GM19467 (cell line): ENCODE measurements at regions not wholly inside any gene's neighbourhood (a gene's known extent, or its start where the extent isn't known, plus 50 kb on each side); places are given as distances from the start of the nearest gene placed in this dataset.
"Not testable (repeated sequence)": the region's sequence is repeated elsewhere in the genome, so short reads cannot be mapped to it uniquely, and the experiment has no call there.

Experiments used
- ATAC-seq: cut with Tn5 transposase; IDR thresholded peaks from one replicate; pipeline ENCODE4 v1.9.1; 2021; ENCODE audit warnings: mild to moderate bottlenecking, moderate library complexity; ENCODE audit not compliant: unreplicated experiment

- not testable (repeated sequence) for ATAC-seq
Measured at GRCh38 chr11:116667318-116667717, 105.5 kb downstream of the BUD13 start.

GRCh38 chr11:116666673-116667249, 106.0 kb downstream of the BUD13 start:
- ATAC-seq, result not testable (repeated sequence)

- no peak for ATAC-seq
Measured at GRCh38 chr11:116665523-116665922, 107.3 kb downstream of the BUD13 start.

GRCh38 chr11:116661056-116661455, 111.7 kb downstream of the BUD13 start:
- ATAC-seq, result no peak

GRCh38 chr11:116660011-116660410, 112.8 kb downstream of the BUD13 start:
- no peak for ATAC-seq

- no peak for ATAC-seq
Measured at GRCh38 chr11:116658876-116659535, 113.8 kb downstream of the BUD13 start.

GRCh38 chr11:116657842-116658825, 114.7 kb downstream of the BUD13 start:
- ATAC-seq, result no peak

GRCh38 chr11:116656011-116656410, 116.8 kb downstream of the BUD13 start:
- ATAC-seq, result no peak

GRCh38 chr11:116654526-116654925, 118.3 kb downstream of the BUD13 start:
- no peak for ATAC-seq

GRCh38 chr11:116653206-116653605, 119.6 kb downstream of the BUD13 start:
- ATAC-seq, result no peak

GRCh38 chr11:116651737-116652237, 121.0 kb downstream of the BUD13 start:
- ATAC-seq, result no peak

GRCh38 chr11:116651098-116651736, 121.6 kb downstream of the BUD13 start:
- no peak for ATAC-seq

- no peak for ATAC-seq
Measured at GRCh38 chr11:116650052-116650451, 122.7 kb downstream of the BUD13 start.

- ATAC-seq, result no peak
Measured at GRCh38 chr11:116649268-116649667, 123.5 kb downstream of the BUD13 start.

GRCh38 chr11:116648247-116649174, 124.3 kb downstream of the BUD13 start:
- ATAC-seq, result no peak

GRCh38 chr11:116647305-116648080, 125.3 kb downstream of the BUD13 start:
- ATAC-seq, result no peak

GRCh38 chr11:116646191-116646590, 126.6 kb downstream of the BUD13 start:
- no peak for ATAC-seq

- ATAC-seq, result no peak
Measured at GRCh38 chr11:116644941-116645305, 127.9 kb downstream of the BUD13 start.
